ENCODE measurements at regions not wholly inside any gene's neighbourhood (a gene's known extent, or its start where the extent isn't known, plus 50 kb on each side); places are given as distances from the start of the nearest gene placed in this dataset.

DNA sequence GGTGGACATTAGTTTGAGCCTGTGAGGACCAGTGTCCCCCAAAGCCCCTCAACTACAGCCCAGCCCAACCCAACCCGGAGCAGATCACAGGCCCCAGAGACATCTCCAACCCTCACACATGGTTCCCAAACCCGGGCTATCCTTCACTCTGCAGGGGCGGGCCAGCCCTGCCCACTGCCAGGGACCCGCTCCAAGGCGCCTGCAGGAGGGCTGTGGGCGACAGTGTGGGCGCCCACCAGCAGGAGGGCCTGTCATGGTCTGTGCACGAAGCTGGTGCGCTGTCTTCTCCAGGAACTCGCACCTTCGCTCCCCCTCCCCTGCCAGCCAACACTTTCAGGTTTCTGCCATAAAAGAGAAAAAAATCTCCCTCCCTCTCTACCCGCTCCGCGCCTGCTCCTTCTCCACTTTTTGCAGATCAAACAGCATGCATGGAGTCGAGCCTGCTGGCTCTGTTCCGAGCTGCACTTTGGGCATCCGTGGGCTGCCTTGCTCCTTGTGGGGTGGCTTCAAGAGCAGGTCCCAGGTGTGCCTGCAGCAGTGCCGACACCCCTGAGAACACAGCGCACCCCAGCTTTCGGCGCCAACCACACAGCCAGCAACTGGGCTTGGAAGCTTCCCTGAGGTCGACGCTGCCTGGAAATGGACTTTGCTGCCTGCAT is 133.7 kb upstream of the PPP1R26 start:
- H3K9ac ChIP-seq (ENCODE audit: low read length): no peak overlapping the region
- H3K4me3 ChIP-seq (ENCODE audit: low read depth, low read length): no peak overlapping the region
- no peaks in the 10 kb centered on the region for H3K36me3 ChIP-seq (ENCODE audit: control insufficient read depth, insufficient read depth, low read length)
- no peaks in the 10 kb centered on the region for H3K27me3 ChIP-seq (ENCODE audit: control insufficient read depth, insufficient read depth, low read length)
- H3K9me3 ChIP-seq (ENCODE audit: control insufficient read depth, insufficient read depth, low read depth, low read length): no peaks in the 10 kb centered on the region
- H3K4me1 ChIP-seq (ENCODE audit: control insufficient read depth, insufficient read depth, low read length): peaks cover 7% of the 10 kb centered on the region
- H3K27ac ChIP-seq (ENCODE audit: low read depth, low read length): no peak overlapping the region

DNA sequence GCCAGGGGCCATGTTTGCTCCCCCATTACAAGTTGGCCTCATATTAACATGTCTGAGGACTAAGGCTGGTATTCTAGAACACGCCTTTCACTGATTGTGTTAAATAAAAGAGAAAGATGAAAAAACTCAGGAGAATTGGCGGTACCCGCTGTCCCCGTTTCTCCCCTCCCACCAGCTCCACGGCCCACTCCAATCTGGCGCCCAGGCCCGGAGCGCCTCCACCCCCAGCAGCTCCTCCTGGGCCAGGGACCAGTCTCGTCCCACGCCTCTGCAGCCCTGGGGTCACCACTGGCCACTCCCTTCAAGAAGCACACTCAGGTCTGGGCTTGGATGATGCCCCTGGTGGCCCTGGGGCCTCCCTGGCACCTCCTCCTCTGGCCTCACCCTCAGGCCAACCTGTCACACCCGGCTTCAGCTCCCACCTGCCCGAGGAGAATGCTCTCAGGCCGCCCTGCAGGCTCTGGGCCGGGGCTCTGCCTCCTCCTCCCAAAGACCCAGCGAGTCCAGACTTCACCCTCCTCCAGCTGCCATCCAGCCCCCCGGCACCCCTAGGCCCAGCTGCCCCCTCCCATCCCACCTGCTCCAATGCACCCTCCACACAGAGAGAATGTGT is 133.0 kb upstream of the PPP1R26 start:
- no peak overlapping the region for H3K9ac ChIP-seq (ENCODE audit: low read length)
- H3K4me3 ChIP-seq (ENCODE audit: low read depth, low read length): no peak overlapping the region
- no peaks in the 10 kb centered on the region for H3K36me3 ChIP-seq (ENCODE audit: control insufficient read depth, insufficient read depth, low read length)
- no peaks in the 10 kb centered on the region for H3K9me3 ChIP-seq (ENCODE audit: control insufficient read depth, insufficient read depth, low read depth, low read length)
- H3K27me3 ChIP-seq (ENCODE audit: control insufficient read depth, insufficient read depth, low read length): no peaks in the 10 kb centered on the region
- no peak overlapping the region for H3K27ac ChIP-seq (ENCODE audit: low read depth, low read length)
- peaks cover under 1% of the 10 kb centered on the region; the same call in 1 of the 2 replicates for H3K4me1 ChIP-seq (ENCODE audit: control insufficient read depth, insufficient read depth, low read length)

DNA sequence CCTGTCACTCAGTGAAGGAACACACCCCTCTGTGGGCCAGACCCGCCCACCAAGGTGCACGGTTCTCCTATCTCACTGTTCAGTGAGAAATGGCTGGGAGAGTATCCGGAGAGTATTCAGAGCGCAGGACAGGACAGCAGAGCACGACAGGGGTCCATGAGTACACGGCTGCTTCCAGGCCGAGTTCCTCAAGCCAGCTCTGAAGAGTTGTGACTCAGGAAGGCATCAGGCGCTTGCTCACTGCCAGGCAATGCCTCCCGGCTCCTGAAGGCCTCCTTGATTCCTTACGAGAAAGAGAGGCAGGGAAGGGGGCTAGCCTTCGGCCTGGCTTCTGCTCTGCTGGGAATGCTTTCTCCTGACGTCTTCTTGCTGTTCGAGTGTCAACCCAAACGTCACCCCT is 132.1 kb upstream of the PPP1R26 start:
- Histone ChIP-seq H3K9me3 (ENCODE audit: control insufficient read depth, insufficient read depth, low read depth, low read length) (no peaks in the 10 kb centered on the region), H3K36me3 (ENCODE audit: control insufficient read depth, insufficient read depth, low read length) (no peaks in the 10 kb centered on the region), H3K27ac (ENCODE audit: low read depth, low read length) (no peak overlapping the region), H3K4me3 (ENCODE audit: low read depth, low read length) (no peak overlapping the region), H3K4me1 (ENCODE audit: control insufficient read depth, insufficient read depth, low read length) (no peaks in the 10 kb centered on the region), H3K9ac (ENCODE audit: low read length) (no peak overlapping the region), H3K27me3 (ENCODE audit: control insufficient read depth, insufficient read depth, low read length) (no peaks in the 10 kb centered on the region)

DNA sequence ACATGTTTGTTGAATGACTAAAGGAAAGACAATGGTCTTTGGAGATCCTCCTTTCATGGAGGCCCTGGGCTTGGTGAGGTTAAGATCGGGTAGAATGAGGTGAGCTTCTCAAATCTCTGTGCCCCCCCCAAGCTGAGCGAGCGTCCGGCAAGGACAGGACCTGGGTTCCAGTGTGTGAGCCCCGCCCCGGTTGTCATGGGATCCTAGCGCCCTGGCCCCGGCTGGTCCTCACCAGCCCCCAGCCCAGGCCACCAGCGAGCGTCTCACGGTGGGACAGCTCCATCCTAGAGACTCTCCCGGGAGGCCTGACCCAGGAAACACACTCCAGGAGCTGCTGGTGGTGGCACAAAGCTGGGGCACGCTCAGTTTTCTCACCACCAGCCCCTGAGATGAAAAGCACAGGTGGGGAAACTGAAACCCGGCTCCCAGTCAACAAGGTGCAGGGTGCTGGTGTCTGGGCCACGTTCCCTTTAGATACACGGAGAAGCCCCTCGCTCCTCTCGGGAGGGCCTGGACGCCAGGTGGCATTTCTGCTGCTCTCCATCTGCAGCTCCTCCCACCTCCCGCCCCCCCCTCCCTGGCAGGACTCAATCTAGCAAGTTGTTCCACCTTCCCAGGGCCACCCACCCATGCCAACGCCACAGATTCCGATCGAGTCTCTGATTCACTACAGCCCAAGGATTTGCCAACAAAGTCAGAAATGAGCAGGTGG is 131.3 kb upstream of the PPP1R26 start:
- Histone ChIP-seq H3K4me1 (ENCODE audit: control insufficient read depth, insufficient read depth, low read length) (peaks cover 4% of the 10 kb centered on the region; the same call in 1 of the 2 replicates), H3K36me3 (ENCODE audit: control insufficient read depth, insufficient read depth, low read length) (no peaks in the 10 kb centered on the region), H3K9ac (ENCODE audit: low read length) (no peak overlapping the region), H3K4me3 (ENCODE audit: low read depth, low read length) (no peak overlapping the region), H3K9me3 (ENCODE audit: control insufficient read depth, insufficient read depth, low read depth, low read length) (no peaks in the 10 kb centered on the region), H3K27ac (ENCODE audit: low read depth, low read length) (no peak overlapping the region), H3K27me3 (ENCODE audit: control insufficient read depth, insufficient read depth, low read length) (no peaks in the 10 kb centered on the region)

GRCh38 chr9:135348788-135349150 is 130.8 kb upstream of the PPP1R26 start:
- Histone ChIP-seq H3K9me3 (ENCODE audit: control insufficient read depth, insufficient read depth, low read depth, low read length) (no peaks in the 10 kb centered on the region), H3K9ac (ENCODE audit: low read length) (no peak overlapping the region), H3K27me3 (ENCODE audit: control insufficient read depth, insufficient read depth, low read length) (no peaks in the 10 kb centered on the region), H3K4me3 (ENCODE audit: low read depth, low read length) (no peak overlapping the region), H3K4me1 (ENCODE audit: control insufficient read depth, insufficient read depth, low read length) (peaks cover 5% of the 10 kb centered on the region; the same call in 1 of the 2 replicates), H3K27ac (ENCODE audit: low read depth, low read length) (no peak overlapping the region), H3K36me3 (ENCODE audit: control insufficient read depth, insufficient read depth, low read length) (no peaks in the 10 kb centered on the region)

GRCh38 chr9:135349212-135350002 is 130.2 kb upstream of the PPP1R26 start:
- Histone ChIP-seq H3K36me3 (ENCODE audit: control insufficient read depth, insufficient read depth, low read length) (no peaks in the 10 kb centered on the region), H3K9me3 (ENCODE audit: control insufficient read depth, insufficient read depth, low read depth, low read length) (no peaks in the 10 kb centered on the region), H3K9ac (ENCODE audit: low read length) (no peak overlapping the region), H3K4me3 (ENCODE audit: low read depth, low read length) (no peak overlapping the region), H3K4me1 (ENCODE audit: control insufficient read depth, insufficient read depth, low read length) (peaks cover 5% of the 10 kb centered on the region; the same call in 1 of the 2 replicates), H3K27me3 (ENCODE audit: control insufficient read depth, insufficient read depth, low read length) (no peaks in the 10 kb centered on the region), H3K27ac (ENCODE audit: low read depth, low read length) (no peak overlapping the region)

DNA sequence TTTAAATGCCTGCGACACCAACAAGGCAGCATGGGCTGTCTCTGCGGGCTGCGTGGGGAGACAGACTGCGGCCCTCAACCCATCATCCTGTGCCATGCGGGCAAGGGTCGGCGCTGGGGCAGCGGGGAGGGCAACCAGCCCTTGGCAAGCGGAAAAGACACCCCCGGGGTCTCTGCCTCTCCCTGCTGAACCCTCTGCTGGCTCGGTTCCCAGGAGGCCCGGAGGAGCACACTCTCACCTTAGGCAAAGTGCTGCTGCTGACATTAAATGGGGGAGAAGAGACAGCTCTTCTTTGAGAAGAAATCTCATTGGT is 129.6 kb upstream of the PPP1R26 start:
- peaks cover 5% of the 10 kb centered on the region; the same call in 1 of the 2 replicates for H3K4me1 ChIP-seq (ENCODE audit: control insufficient read depth, insufficient read depth, low read length)
- H3K4me3 ChIP-seq (ENCODE audit: low read depth, low read length): no peak overlapping the region
- no peaks in the 10 kb centered on the region for H3K9me3 ChIP-seq (ENCODE audit: control insufficient read depth, insufficient read depth, low read depth, low read length)
- no peak overlapping the region for H3K9ac ChIP-seq (ENCODE audit: low read length)
- no peaks in the 10 kb centered on the region for H3K27me3 ChIP-seq (ENCODE audit: control insufficient read depth, insufficient read depth, low read length)
- no peaks in the 10 kb centered on the region for H3K36me3 ChIP-seq (ENCODE audit: control insufficient read depth, insufficient read depth, low read length)
- H3K27ac ChIP-seq (ENCODE audit: low read depth, low read length): no peak overlapping the region

DNA sequence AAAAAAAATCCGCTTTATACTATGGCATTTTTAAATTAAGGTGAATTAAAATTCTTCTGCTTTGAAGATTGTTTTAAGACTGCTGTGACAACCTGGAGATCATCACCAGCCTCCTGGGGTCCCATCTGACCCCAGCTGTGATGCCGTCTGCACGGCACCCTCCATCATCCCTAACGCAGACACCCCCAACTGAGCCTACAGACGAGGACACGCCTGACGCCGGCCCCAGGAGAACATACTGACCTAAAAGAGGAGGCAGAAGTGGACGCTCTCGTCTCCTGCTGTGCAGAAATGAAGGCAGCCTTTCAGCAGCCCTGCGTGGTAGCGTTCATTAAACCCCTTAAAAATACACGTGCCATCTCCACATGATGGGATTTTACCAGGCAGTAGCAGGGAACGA is 125.6 kb upstream of the PPP1R26 start:
- Histone ChIP-seq H3K4me1 (ENCODE audit: control insufficient read depth, insufficient read depth, low read length) (peaks cover 5% of the 10 kb centered on the region; the same call in 1 of the 2 replicates), H3K27me3 (ENCODE audit: control insufficient read depth, insufficient read depth, low read length) (no peaks in the 10 kb centered on the region), H3K27ac (ENCODE audit: low read depth, low read length) (no peak overlapping the region), H3K4me3 (ENCODE audit: low read depth, low read length) (no peak overlapping the region), H3K9me3 (ENCODE audit: control insufficient read depth, insufficient read depth, low read depth, low read length) (no peaks in the 10 kb centered on the region), H3K36me3 (ENCODE audit: control insufficient read depth, insufficient read depth, low read length) (no peaks in the 10 kb centered on the region), H3K9ac (ENCODE audit: low read length) (no peak overlapping the region)

DNA sequence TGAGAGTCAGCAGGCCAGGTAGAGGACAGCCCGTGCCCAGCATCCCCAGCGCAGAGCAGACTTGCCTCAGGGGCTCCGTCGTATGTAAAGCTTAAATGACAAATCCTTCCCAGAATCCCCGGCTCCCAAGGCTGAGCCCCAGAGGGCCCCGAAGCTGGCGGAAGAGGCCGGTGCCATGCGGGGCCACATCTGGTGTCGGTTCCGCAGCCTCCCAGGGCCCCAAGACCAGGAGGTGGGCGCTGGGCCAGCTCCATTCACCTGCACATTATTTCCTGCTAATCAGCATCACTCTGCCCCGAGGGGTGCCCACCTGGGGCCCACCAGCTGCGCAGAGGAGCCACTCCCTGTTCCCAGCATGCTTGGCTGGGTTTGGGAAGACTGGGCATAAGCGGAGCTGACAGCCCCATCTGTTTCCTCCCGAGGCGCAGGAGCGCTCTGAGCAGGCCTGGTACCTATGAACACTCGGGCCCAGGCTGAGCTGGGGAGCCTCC is 124.0 kb upstream of the PPP1R26 start:
- H3K9ac ChIP-seq (ENCODE audit: low read length): no peak overlapping the region
- H3K27me3 ChIP-seq (ENCODE audit: control insufficient read depth, insufficient read depth, low read length): no peaks in the 10 kb centered on the region
- no peak overlapping the region for H3K4me3 ChIP-seq (ENCODE audit: low read depth, low read length)
- no peaks in the 10 kb centered on the region for H3K9me3 ChIP-seq (ENCODE audit: control insufficient read depth, insufficient read depth, low read depth, low read length)
- H3K4me1 ChIP-seq (ENCODE audit: control insufficient read depth, insufficient read depth, low read length): peaks cover 5% of the 10 kb centered on the region; the same call in 1 of the 2 replicates
- H3K36me3 ChIP-seq (ENCODE audit: control insufficient read depth, insufficient read depth, low read length): no peaks in the 10 kb centered on the region
- no peak overlapping the region for H3K27ac ChIP-seq (ENCODE audit: low read depth, low read length)

DNA sequence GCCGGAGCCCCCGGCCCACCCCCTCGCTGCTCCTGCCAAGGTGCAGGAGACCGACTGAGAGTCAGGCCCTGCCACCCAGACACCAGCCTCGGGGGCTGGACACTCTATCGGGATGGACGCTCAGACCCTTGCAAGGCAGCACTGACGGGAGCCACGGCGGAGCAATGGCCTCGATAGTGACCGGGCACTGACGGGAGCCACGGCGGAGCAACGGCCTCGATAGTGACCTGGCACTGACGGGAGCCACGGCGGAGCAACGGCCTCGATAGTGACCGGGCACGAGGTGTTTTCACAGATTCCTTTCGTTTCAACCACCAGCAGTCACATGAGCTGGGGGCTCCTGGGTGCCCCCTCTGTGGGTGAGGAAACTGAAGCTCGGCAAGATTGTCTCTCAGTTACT is 123.6 kb upstream of the PPP1R26 start:
- Histone ChIP-seq H3K27me3 (ENCODE audit: control insufficient read depth, insufficient read depth, low read length) (no peaks in the 10 kb centered on the region), H3K9ac (ENCODE audit: low read length) (no peak overlapping the region), H3K27ac (ENCODE audit: low read depth, low read length) (no peak overlapping the region), H3K9me3 (ENCODE audit: control insufficient read depth, insufficient read depth, low read depth, low read length) (no peaks in the 10 kb centered on the region), H3K4me1 (ENCODE audit: control insufficient read depth, insufficient read depth, low read length) (peaks cover 5% of the 10 kb centered on the region; the same call in 1 of the 2 replicates), H3K4me3 (ENCODE audit: low read depth, low read length) (no peak overlapping the region), H3K36me3 (ENCODE audit: control insufficient read depth, insufficient read depth, low read length) (no peaks in the 10 kb centered on the region)
